ENCODE measurements at regions not wholly inside any gene's neighbourhood (a gene's known extent, or its start where the extent isn't known, plus 50 kb on each side); places are given as distances from the start of the nearest gene placed in this dataset.

DNA sequence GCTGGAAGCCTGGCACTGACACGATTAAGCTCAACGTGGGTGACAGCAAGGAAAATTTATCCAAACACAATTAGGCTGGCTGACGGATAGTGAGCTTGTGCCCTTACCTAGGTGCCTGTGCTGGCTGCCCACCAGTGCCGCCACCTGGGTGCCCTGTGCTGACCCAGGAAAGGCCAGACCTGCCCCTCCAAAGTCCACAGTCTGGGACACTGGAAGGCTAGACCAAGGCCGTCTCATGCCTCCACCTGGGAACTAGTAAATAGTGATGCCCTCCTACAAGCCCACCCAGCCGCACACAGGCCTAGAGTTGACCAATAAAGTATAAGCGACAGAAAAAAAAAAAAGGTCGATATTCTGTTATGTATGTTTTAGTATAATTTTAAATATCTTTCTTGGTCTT, 142.6 kb upstream of the MCHR2 start:
- Histone ChIP-seq H3K9me3 (ENCODE audit: severe bottlenecking) (no peaks in the 10 kb centered on the region), H3K4me3 (ENCODE audit: low read depth, low read length) (no peak overlapping the region), H3K27ac (no peak overlapping the region), H3K36me3 (no peaks in the 10 kb centered on the region), H3K27me3 (ENCODE audit: insufficient read depth, low read depth, severe bottlenecking) (no peaks in the 10 kb centered on the region)
- DNase-seq, result no peak
- TF ChIP-seq, protein P1, sequence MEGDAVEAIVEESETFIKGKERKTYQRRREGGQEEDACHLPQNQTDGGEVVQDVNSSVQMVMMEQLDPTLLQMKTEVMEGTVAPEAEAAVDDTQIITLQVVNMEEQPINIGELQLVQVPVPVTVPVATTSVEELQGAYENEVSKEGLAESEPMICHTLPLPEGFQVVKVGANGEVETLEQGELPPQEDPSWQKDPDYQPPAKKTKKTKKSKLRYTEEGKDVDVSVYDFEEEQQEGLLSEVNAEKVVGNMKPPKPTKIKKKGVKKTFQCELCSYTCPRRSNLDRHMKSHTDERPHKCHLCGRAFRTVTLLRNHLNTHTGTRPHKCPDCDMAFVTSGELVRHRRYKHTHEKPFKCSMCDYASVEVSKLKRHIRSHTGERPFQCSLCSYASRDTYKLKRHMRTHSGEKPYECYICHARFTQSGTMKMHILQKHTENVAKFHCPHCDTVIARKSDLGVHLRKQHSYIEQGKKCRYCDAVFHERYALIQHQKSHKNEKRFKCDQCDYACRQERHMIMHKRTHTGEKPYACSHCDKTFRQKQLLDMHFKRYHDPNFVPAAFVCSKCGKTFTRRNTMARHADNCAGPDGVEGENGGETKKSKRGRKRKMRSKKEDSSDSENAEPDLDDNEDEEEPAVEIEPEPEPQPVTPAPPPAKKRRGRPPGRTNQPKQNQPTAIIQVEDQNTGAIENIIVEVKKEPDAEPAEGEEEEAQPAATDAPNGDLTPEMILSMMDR (IDR thresholded peaks at IDR 0.05; ENCODE audit: low read depth, low read length), result no peak

DNA sequence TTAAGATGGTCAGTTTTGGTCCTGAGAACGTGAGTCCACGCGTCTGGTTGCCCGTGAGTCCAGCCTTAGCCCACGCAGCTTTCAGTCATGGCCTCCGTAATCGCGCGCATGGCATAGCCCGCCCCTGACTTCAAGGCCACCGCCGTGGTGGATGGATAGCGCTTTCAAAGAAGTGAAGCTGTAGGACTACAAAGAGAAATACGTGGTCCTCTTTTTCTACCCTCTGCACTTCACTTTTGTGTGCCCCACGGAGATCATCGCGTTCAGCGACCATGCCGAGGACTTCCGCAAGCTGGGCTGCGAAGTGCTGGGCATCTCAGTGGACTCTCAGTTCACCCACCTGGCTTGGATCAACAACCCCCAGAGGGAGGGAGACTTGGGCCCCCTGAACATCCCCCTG, 142.0 kb upstream of the MCHR2 start:
- H3K4me3 ChIP-seq (ENCODE audit: low read depth, low read length), result no peak overlapping the region
- no peak for DNase-seq
- H3K27me3 ChIP-seq (ENCODE audit: insufficient read depth, low read depth, severe bottlenecking), result no peaks in the 10 kb centered on the region
- no peaks in the 10 kb centered on the region for H3K9me3 ChIP-seq (ENCODE audit: severe bottlenecking)
- H3K36me3 ChIP-seq, result no peaks in the 10 kb centered on the region
- no peak overlapping the region for H3K27ac ChIP-seq
- TF ChIP-seq, protein P1 (IDR thresholded peaks at IDR 0.05; ENCODE audit: low read depth, low read length), result no peak

DNA sequence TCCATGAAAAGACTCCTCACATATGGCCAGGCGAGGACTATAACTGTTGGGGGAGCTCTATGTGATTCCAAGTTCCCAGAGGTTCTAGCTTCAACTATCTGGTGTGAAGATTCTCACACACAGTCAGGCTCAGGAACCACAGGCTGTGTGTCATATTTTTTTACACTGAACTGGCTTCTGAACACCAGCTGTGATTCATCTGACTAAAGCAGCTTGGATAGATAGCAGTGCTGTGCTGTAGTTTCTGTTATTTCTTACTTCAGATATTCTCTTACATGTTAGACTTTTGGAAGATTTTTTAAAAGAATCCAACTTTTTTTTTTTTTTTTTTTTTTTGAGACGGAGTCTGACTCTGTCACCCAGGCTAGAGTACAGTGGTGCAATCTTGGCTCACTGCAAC, 140.7 kb upstream of the MCHR2 start:
- no peak for DNase-seq
- no peaks in the 10 kb centered on the region for H3K9me3 ChIP-seq (ENCODE audit: severe bottlenecking)
- TF ChIP-seq, protein P1 (IDR thresholded peaks at IDR 0.05; ENCODE audit: low read depth, low read length), result no peak
- H3K27ac ChIP-seq, result no peak overlapping the region
- H3K4me3 ChIP-seq (ENCODE audit: low read depth, low read length), result no peak overlapping the region
- H3K27me3 ChIP-seq (ENCODE audit: insufficient read depth, low read depth, severe bottlenecking), result no peaks in the 10 kb centered on the region
- H3K36me3 ChIP-seq, result no peaks in the 10 kb centered on the region

DNA sequence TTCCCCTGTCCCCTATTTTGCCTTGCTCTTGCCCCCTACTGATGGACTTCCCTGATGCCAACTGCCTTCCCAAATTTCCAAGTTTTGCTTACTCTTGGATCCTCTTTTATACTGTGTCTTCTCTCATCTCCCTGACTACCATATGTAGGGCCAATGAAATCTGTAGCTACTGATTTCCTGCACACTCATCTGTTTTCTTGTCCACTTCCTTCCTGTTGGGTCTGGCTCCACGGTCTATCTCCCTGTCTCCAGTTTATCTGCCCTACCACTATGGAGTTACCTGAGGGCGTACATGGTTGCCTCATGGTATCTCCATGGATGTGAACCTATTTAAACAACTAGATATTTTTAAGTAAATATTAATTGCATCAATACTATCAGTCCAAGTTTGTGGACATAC, 140.3 kb upstream of the MCHR2 start:
- Histone ChIP-seq H3K9me3 (ENCODE audit: severe bottlenecking) (no peaks in the 10 kb centered on the region), H3K4me3 (ENCODE audit: low read depth, low read length) (no peak overlapping the region), H3K36me3 (no peaks in the 10 kb centered on the region), H3K27ac (no peak overlapping the region), H3K27me3 (ENCODE audit: insufficient read depth, low read depth, severe bottlenecking) (no peaks in the 10 kb centered on the region)
- DNase-seq, result no peak
- TF ChIP-seq, protein P1 (IDR thresholded peaks at IDR 0.05; ENCODE audit: low read depth, low read length), result no peak

DNA sequence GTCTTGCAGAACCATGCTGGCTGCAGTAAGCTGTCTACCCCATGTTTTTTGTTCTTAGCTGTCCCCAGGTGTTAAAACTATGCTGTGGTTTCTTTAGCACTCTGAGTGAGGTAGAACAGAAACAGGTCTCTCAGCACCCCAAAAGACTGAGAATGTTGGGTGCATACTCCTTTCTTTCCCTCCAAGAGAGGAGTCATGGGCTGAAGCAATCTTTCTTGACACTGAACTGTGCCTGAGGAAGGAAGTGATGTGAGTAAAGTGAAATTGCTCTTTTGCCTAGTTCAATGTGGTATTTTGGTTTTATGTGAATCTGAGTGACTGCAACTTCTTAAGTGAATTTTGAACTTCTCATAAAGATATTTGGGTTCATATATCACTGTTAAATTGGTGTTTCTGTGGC, 138.0 kb upstream of the MCHR2 start:
- Histone ChIP-seq H3K4me3 (ENCODE audit: low read depth, low read length) (no peak overlapping the region), H3K27me3 (ENCODE audit: insufficient read depth, low read depth, severe bottlenecking) (no peaks in the 10 kb centered on the region), H3K36me3 (no peaks in the 10 kb centered on the region), H3K27ac (no peak overlapping the region), H3K9me3 (ENCODE audit: severe bottlenecking) (no peaks in the 10 kb centered on the region)
- no peak for DNase-seq
- TF ChIP-seq, protein P1 (IDR thresholded peaks at IDR 0.05; ENCODE audit: low read depth, low read length), result no peak

DNA sequence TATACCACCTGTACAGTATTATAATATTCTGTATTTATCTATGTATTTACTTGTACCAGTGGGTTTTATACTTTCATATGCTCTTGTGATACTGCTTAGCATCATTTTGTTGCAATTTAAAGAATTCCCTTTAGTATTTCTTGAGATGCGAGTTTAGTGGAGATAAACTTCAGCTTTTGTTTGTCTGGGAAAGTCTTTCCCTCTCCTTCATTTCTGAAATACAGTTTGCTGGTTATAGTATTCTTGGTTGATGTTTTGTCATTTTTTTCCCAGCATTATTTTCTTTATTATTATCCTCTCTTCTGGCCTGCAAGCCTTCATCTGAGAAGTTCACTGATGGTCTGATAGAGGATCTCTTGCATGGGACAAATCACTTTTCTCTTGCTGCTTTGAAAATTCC, 136.6 kb upstream of the MCHR2 start:
- H3K36me3 ChIP-seq, result no peaks in the 10 kb centered on the region
- H3K4me3 ChIP-seq (ENCODE audit: low read depth, low read length), result no peak overlapping the region
- DNase-seq, result no peak
- no peaks in the 10 kb centered on the region for H3K27me3 ChIP-seq (ENCODE audit: insufficient read depth, low read depth, severe bottlenecking)
- H3K27ac ChIP-seq, result no peak overlapping the region
- no peaks in the 10 kb centered on the region for H3K9me3 ChIP-seq (ENCODE audit: severe bottlenecking)
- TF ChIP-seq, protein P1 (IDR thresholded peaks at IDR 0.05; ENCODE audit: low read depth, low read length), result no peak
